H1 (cell line): ENCODE measurements at regions not wholly inside any gene's neighbourhood (a gene's known extent, or its start where the extent isn't known, plus 50 kb on each side); places are given as distances from the start of the nearest gene placed in this dataset.

Experiments used
- CTCF ChIA-PET: fragments of 300-600 bp; sonication (Branson Sonifier 250); formaldehyde crosslinking; loops from one replicate; lab custom pipeline; 2021; ENCODE audit not compliant: partially characterized antibody; lab: Charles Lee
- POLR2A ChIA-PET: fragments of 300-600 bp; sonication (Branson Sonifier 250); formaldehyde crosslinking; loops from one replicate; lab custom pipeline; 2021; ENCODE audit warnings: inconsistent platforms; ENCODE audit not compliant: partially characterized antibody; lab: Charles Lee
- DNase-seq, 2 experiments: peaks; one replicate each; pipeline versions ENCODE4 v3.0.0 to v3.0.0-alpha.2; 2010 to 2022; ENCODE audit warnings: low spot score in 2 of 2, low read depth in 1 of 2, mixed read lengths in 1 of 2
- FAIRE-seq: peaks from 2 replicates; lab custom pipeline; 2011; peaks lifted over from hg19 to GRCh38; lab: Jason Lieb, UNC
- H2AFZ ChIP-seq: 2 replicates; pipeline ENCODE4 v1.8.1; 2012; ENCODE audit warnings: low read length, inconsistent platforms
- H2AK5ac ChIP-seq: 2 replicates; pipeline ENCODE4 v1.6.1; 2013; ENCODE audit warnings: low read depth, low read length
- H2BK120ac ChIP-seq: replicated peaks from 2 replicates; pipeline ENCODE3; 2013; ENCODE audit warnings: low read depth, low read length, inconsistent platforms
- H2BK12ac ChIP-seq: 2 replicates; pipeline ENCODE4 v1.6.1; 2013; ENCODE audit warnings: low read depth, low read length
- H2BK15ac ChIP-seq: 2 replicates; pipeline ENCODE4 v1.6.1; 2013; ENCODE audit warnings: low read length
- H2BK20ac ChIP-seq: 2 replicates; pipeline ENCODE4 v1.6.1; 2013; ENCODE audit warnings: low read length
- H2BK5ac ChIP-seq: 2 replicates; pipeline ENCODE4 v1.6.1; 2013; ENCODE audit warnings: low read depth, low read length
- H3K14ac ChIP-seq: 2 replicates; pipeline ENCODE4 v1.6.1; 2013; ENCODE audit warnings: inconsistent platforms; ENCODE audit not compliant: insufficient read length
- H3K18ac ChIP-seq: 2 replicates; pipeline ENCODE4 v1.6.1; 2013; ENCODE audit warnings: low read length; ENCODE audit errors: extremely low read depth
- H3K23ac ChIP-seq: 2 replicates; pipeline ENCODE4 v1.6.1; 2013; ENCODE audit warnings: inconsistent platforms; ENCODE audit not compliant: insufficient read length
- H3K23me2 ChIP-seq: 2 replicates; pipeline ENCODE4 v1.6.1; 2013; ENCODE audit warnings: low read depth, low read length
- H3K27ac ChIP-seq: 2 replicates; pipeline ENCODE4 v1.6.1; 2011; ENCODE audit warnings: low read depth, low read length, inconsistent platforms
- H3K27me3 ChIP-seq, 4 experiments: replicated peaks in 1 of 4; 1 replicate in 1 of 4; 2 replicates in 3 of 4; pipeline versions ENCODE4 v1.6.1 to v1.8.1; 2011 to 2013; ENCODE audit warnings: low read length in 3 of 4, mild to moderate bottlenecking in 3 of 4, inconsistent platforms in 2 of 4, mixed read lengths in 2 of 4, moderate library complexity in 1 of 4; ENCODE audit not compliant: control insufficient read depth in 3 of 4, insufficient read depth in 3 of 4; ENCODE audit errors: extremely low read depth in 1 of 4
- H3K36me3 ChIP-seq, 4 experiments: 2 replicates each; pipeline versions ENCODE4 v1.6.1 to v1.8.1; 2011 to 2013; ENCODE audit warnings: mild to moderate bottlenecking in 4 of 4, low read length in 3 of 4, moderate library complexity in 2 of 4, control low read depth in 1 of 4, inconsistent platforms in 1 of 4; ENCODE audit not compliant: insufficient read depth in 4 of 4, control insufficient read depth in 2 of 4
- H3K4ac ChIP-seq: replicated peaks from 2 replicates; pipeline ENCODE3; 2013; ENCODE audit warnings: low read length, low read depth, mixed read lengths, inconsistent platforms; ENCODE audit not compliant: insufficient read length
- H3K4me1 ChIP-seq, 4 experiments: replicated peaks in 1 of 4; 1 replicate in 1 of 4; 2 replicates in 3 of 4; pipeline versions ENCODE4 v1.6.1 to v1.8.1; 2011 to 2013; ENCODE audit warnings: low read length in 3 of 4, inconsistent platforms in 2 of 4, mixed read lengths in 1 of 4; ENCODE audit not compliant: insufficient read depth in 4 of 4, control insufficient read depth in 3 of 4
- H3K4me2 ChIP-seq, 2 experiments: 2 replicates each; pipeline versions ENCODE4 v1.6.1 to v1.8.1; 2011 to 2013; ENCODE audit warnings: low read depth in 2 of 2, low read length in 2 of 2, control low read depth in 1 of 2, inconsistent platforms in 1 of 2, mild to moderate bottlenecking in 1 of 2; ENCODE audit not compliant: insufficient read depth in 1 of 2
- H3K4me3 ChIP-seq, 4 experiments: fragments of 200-600, 300-600 bp in 1 of 4; sonication (generic), shearing (Covaris generic), sonication (Bioruptor Twin) in 1 of 4; 2 replicates each; pipeline versions ENCODE4 v1.5.1 to v1.8.1; 2011 to 2016; ENCODE audit warnings: low read length in 4 of 4, low read depth in 3 of 4, control low read depth in 2 of 4, inconsistent platforms in 2 of 4, mild to moderate bottlenecking in 2 of 4, mixed read lengths in 1 of 4, moderate library complexity in 1 of 4; ENCODE audit not compliant: insufficient read depth in 2 of 4; ENCODE audit errors: extremely low read depth in 1 of 4
- H3K56ac ChIP-seq: replicated peaks from 2 replicates; pipeline ENCODE3; 2013; ENCODE audit warnings: low read depth, mild to moderate bottlenecking, mixed read lengths, low read length, inconsistent platforms; ENCODE audit not compliant: insufficient read length
- H3K79me1 ChIP-seq: 2 replicates; pipeline ENCODE4 v1.6.1; 2013; ENCODE audit warnings: low read depth, low read length, control low read depth
- H3K79me2 ChIP-seq, 2 experiments: 2 replicates each; pipeline versions ENCODE4 v1.6.1 to v1.8.1; 2012 to 2013; ENCODE audit warnings: low read length in 2 of 2, mild to moderate bottlenecking in 2 of 2, inconsistent platforms in 1 of 2; ENCODE audit not compliant: insufficient read depth in 2 of 2, control insufficient read depth in 1 of 2
- H3K9ac ChIP-seq, 4 experiments: replicated peaks in 1 of 4; 1 replicate in 1 of 4; 2 replicates in 3 of 4; pipeline versions ENCODE4 v1.6.1 to v1.8.1; 2011 to 2013; ENCODE audit warnings: low read depth in 3 of 4, low read length in 3 of 4, control low read depth in 2 of 4, mild to moderate bottlenecking in 2 of 4, moderate library complexity in 2 of 4, inconsistent platforms in 1 of 4; ENCODE audit errors: extremely low read depth in 1 of 4
- H3K9me3 ChIP-seq, 2 experiments: 2 replicates each; pipeline versions ENCODE4 v1.6.1 to v1.8.1; 2012 to 2013; ENCODE audit warnings: mild to moderate bottlenecking in 2 of 2, moderate library complexity in 2 of 2, control low read depth in 1 of 2, inconsistent platforms in 1 of 2, low read depth in 1 of 2, low read length in 1 of 2, mixed read lengths in 1 of 2; ENCODE audit not compliant: insufficient read depth in 2 of 2
- H4K20me1 ChIP-seq, 2 experiments: replicated peaks in 1 of 2; 2 replicates each; pipeline versions ENCODE3 to v1.8.1; 2011 to 2013; ENCODE audit warnings: inconsistent platforms in 2 of 2, low read length in 2 of 2, mild to moderate bottlenecking in 1 of 2; ENCODE audit not compliant: insufficient read depth in 2 of 2, control insufficient read depth in 1 of 2
- H4K5ac ChIP-seq: 2 replicates; pipeline ENCODE4 v1.6.1; 2013; ENCODE audit warnings: low read length, low read depth, mixed read lengths, inconsistent platforms; ENCODE audit not compliant: insufficient read length
- H4K8ac ChIP-seq: 2 replicates; pipeline ENCODE4 v1.8.0; 2013; ENCODE audit warnings: mild to moderate bottlenecking, moderate library complexity, low read length, inconsistent platforms; ENCODE audit not compliant: insufficient read depth; ENCODE audit errors: extremely low read depth
- H4K91ac ChIP-seq: replicated peaks from 2 replicates; pipeline ENCODE3; 2013; ENCODE audit warnings: low read length, mixed read lengths, inconsistent platforms; ENCODE audit not compliant: insufficient read length
- BACH1 ChIP-seq: IDR thresholded peaks from 2 replicates; pipeline ENCODE4 v1.6.1; 2012; ENCODE audit warnings: low read length, improper control_type of control experiment
- FOSL1 ChIP-seq: IDR thresholded peaks from 2 replicates; pipeline ENCODE4 v1.6.1; 2011; ENCODE audit warnings: mild to moderate bottlenecking, low read depth, low read length, moderate library complexity; ENCODE audit not compliant: insufficient read depth
- HDAC2 ChIP-seq, 2 experiments: fragments of 300-600 bp in 1 of 2; sonication (generic) in 1 of 2; IDR thresholded peaks; 2 replicates each; pipeline ENCODE4 v1.6.1; 2011 to 2012; ENCODE audit warnings: low read depth in 2 of 2, low read length in 2 of 2, mild to moderate bottlenecking in 2 of 2, moderate library complexity in 2 of 2, borderline replicate concordance in 1 of 2, inconsistent platforms in 1 of 2
- JUND ChIP-seq: IDR thresholded peaks from 2 replicates; pipeline ENCODE4 v1.6.1; 2011; ENCODE audit warnings: mild to moderate bottlenecking, improper control_type of control experiment, low read length
- KDM1A ChIP-seq: fragments of 200-600, 300-600 bp; sonication (generic); IDR thresholded peaks from 2 replicates; pipeline ENCODE4 v1.7.1; 2016; ENCODE audit warnings: mild to moderate bottlenecking, low read length, borderline replicate concordance
- POLR2AphosphoS5 ChIP-seq: IDR thresholded peaks from 2 replicates; pipeline ENCODE4 v1.6.1; 2011; ENCODE audit warnings: low read depth, low read length
- WGBS, 2 experiments: shearing (Covaris generic) in 1 of 2; methylation state at CpG; one replicate each; pipeline versions ENCODE4 v1.1.6 to v1.1.7; 2013 to 2015; ENCODE audit warnings: low lambda C conversion rate in 2 of 2, mixed read lengths in 2 of 2, inconsistent platforms in 1 of 2, low coverage in 1 of 2, missing lambda C conversion rate in 1 of 2; ENCODE audit not compliant: insufficient replicate concordance in 2 of 2, insufficient coverage in 1 of 2, insufficient read length in 1 of 2; ENCODE audit errors: extremely low coverage in 1 of 2, missing lambda C conversion rate in 1 of 2; 5-methylcytosine and 5-hydroxymethylcytosine counted together
- TF ChIP-seq, protein P1 (sequence below): IDR thresholded peaks from 2 replicates; pipeline ENCODE4 v1.6.1; 2011; ENCODE audit warnings: low read length, improper control_type of control experiment

DNA sequence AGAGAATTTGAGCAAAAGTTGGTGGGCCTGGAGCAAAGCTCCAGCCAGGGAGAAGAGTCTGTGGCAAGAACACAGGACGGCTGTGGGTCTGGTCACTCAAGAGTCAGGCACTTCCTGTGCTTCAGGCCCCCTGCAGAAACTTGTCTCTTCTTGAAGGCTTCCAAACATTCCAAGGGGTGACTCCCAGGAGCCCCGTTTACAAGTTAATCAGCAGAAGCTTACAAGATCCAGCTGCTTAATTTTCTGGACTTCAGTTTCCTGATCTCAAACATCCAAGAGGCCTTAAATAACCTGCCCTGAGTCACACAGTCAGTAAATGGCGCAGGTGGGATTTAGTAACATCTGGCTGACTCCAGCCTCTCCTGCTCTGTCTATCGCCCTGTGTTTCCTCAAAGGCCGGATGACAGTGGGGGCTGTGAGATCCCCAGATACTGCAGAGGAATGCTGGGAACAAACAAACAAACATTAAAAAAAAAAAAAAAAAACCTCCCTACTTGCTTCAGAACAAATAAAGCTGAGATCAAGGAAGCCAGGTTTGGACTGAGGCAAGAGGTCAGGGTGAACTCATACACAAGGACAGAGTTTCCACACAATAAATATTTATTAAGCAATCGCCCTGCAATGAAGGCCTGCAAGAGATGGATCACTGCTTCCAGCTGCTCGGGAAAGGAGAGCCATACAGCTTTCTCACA, 175.4 kb upstream of the RFC3 start:
- Histone ChIP-seq H4K8ac (no peak overlapping the region), H3K4ac (no peak overlapping the region), H3K18ac (no peak overlapping the region), H4K5ac (no peak overlapping the region), H3K27ac (no peak overlapping the region), H2BK12ac (no peak overlapping the region), H3K27me3 (no peaks in the 10 kb centered on the region), H3K79me1 (no peaks in the 10 kb centered on the region), H3K4me2 (no peak overlapping the region), H3K23ac (no peak overlapping the region), H2BK15ac (no peak overlapping the region), H3K9me3 (no peaks in the 10 kb centered on the region), H2BK120ac (no peak overlapping the region), H3K4me1 (peaks cover 5 to 19% (median 11%) of the 10 kb centered on the region in 4 experiments; a peak in 4 of 7 replicates), H3K14ac (no peak overlapping the region), H4K91ac (no peak overlapping the region), H3K36me3 (no peaks in the 10 kb centered on the region), H3K56ac (no peak overlapping the region), H2BK20ac (no peak overlapping the region; the same call in 1 of the 2 replicates), H2AFZ (no peak overlapping the region), H4K20me1 (no peaks in the 10 kb centered on the region), H3K4me3 (no peak overlapping the region), H2BK5ac (no peak overlapping the region), H3K23me2 (no peaks in the 10 kb centered on the region), H2AK5ac (no peak overlapping the region), H3K79me2 (no peaks in the 10 kb centered on the region), H3K9ac (no peak overlapping the region)
- WGBS, 2 experiments: 83% methylated on average over 7 of the region's 7 CpGs; no CpG with 5 or more reads in 1 of the 2 experiments
- DNase-seq: no peak
- POLR2A ChIA-PET: interaction anchor here (0.7 kb wide), 1 partner anchor 415 kb away, joined by 3 read pairs; no protein-coding TSS in a partner anchor
- no peak for FAIRE-seq
- CTCF ChIA-PET: interaction anchor here (0.6 to 1.3 kb wide), 4 partner anchors 16 to 974 kb away, joined by 3 to 4 read pairs (median 3); no protein-coding TSS in a partner anchor
- TF ChIP-seq BACH1: no peak
- TF ChIP-seq, protein P1, sequence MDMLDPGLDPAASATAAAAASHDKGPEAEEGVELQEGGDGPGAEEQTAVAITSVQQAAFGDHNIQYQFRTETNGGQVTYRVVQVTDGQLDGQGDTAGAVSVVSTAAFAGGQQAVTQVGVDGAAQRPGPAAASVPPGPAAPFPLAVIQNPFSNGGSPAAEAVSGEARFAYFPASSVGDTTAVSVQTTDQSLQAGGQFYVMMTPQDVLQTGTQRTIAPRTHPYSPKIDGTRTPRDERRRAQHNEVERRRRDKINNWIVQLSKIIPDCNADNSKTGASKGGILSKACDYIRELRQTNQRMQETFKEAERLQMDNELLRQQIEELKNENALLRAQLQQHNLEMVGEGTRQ: no peak
- no peak for TF ChIP-seq JUND
- TF ChIP-seq FOSL1: no peak
- no peak for TF ChIP-seq KDM1A
- TF ChIP-seq POLR2AphosphoS5: no peak
- TF ChIP-seq HDAC2 (IDR thresholded peaks at IDR 0.05; ENCODE audit: borderline replicate concordance in 1 of 2, low read depth in 2 of 2, low read length in 2 of 2): no peak
